Fibroblast of villous mesenchyme (primary cell): ENCODE measurements at regions not wholly inside any gene's neighbourhood (a gene's known extent, or its start where the extent isn't known, plus 50 kb on each side); places are given as distances from the start of the nearest gene placed in this dataset.

Experiments
- DNase-seq: peaks from one replicate; pipeline ENCODE4 v3.0.0-alpha.2; 2010; ENCODE audit warnings: low read depth
- H3K4me3 ChIP-seq: 2 replicates; pipeline ENCODE4 v1.5.1; 2011; ENCODE audit warnings: low read depth, mild to moderate bottlenecking, low read length
- CTCF ChIP-seq: IDR thresholded peaks from 2 replicates; pipeline ENCODE4 v1.5.1; 2012; ENCODE audit warnings: low read depth, mild to moderate bottlenecking, low read length; ENCODE audit not compliant: insufficient read depth

GRCh38 chr15:96109820-96110219 is 220.7 kb upstream of the NR2F2 start:
- DNase-seq = no peak
- TF ChIP-seq CTCF = no peak
- no peak overlapping the region for H3K4me3 ChIP-seq

- H3K4me3 ChIP-seq = no peak overlapping the region
- no peak for DNase-seq
- TF ChIP-seq CTCF = no peak
Measured at GRCh38 chr15:96112018-96112417, 218.5 kb upstream of the NR2F2 start.

GRCh38 chr15:96115642-96116041 is 214.9 kb upstream of the NR2F2 start:
- TF ChIP-seq CTCF = no peak
- H3K4me3 ChIP-seq = no peak overlapping the region
- peak; percentile 62 for DNase-seq

DNA sequence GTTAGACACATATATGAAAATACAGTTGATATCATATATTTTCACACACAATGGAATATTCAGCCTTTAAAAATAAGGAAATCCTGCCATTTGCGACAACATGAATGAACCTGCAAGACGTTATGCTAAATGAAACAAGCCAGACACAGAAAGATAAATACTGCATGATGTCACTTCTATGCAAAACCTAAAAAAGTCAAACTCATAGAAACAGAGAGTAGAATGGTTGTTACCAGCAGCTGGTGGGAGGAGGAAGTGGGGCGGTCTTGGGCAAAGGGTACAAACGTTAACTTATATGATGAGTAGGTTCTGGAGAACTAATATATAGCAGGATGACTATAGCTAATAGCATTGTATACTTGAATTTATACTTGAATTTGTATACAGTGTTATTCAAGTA is 213.2 kb upstream of the NR2F2 start:
- no peak for DNase-seq
- TF ChIP-seq CTCF = no peak
- no peak overlapping the region for H3K4me3 ChIP-seq

DNA sequence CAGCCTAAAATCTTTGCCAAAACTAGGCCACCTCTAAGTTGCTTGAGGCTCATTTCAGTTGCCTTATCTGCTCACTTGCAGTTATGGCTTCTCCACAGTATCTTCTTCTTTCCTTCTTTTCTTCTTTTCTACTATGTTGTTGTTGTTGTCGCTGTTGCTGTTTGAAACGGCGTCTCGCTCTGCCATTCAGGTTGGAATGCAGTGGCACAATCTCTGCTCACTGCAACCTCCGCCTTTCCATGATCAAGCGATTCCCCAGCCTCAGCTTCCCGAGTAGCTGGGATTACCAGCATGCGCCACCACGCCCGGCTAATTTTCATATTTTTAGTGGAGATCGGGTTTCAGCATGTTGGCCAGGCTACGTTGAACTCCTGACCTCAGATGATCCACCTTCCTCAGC is 210.8 kb upstream of the NR2F2 start:
- TF ChIP-seq CTCF = no peak
- no peak for DNase-seq
- no peak overlapping the region for H3K4me3 ChIP-seq

DNA sequence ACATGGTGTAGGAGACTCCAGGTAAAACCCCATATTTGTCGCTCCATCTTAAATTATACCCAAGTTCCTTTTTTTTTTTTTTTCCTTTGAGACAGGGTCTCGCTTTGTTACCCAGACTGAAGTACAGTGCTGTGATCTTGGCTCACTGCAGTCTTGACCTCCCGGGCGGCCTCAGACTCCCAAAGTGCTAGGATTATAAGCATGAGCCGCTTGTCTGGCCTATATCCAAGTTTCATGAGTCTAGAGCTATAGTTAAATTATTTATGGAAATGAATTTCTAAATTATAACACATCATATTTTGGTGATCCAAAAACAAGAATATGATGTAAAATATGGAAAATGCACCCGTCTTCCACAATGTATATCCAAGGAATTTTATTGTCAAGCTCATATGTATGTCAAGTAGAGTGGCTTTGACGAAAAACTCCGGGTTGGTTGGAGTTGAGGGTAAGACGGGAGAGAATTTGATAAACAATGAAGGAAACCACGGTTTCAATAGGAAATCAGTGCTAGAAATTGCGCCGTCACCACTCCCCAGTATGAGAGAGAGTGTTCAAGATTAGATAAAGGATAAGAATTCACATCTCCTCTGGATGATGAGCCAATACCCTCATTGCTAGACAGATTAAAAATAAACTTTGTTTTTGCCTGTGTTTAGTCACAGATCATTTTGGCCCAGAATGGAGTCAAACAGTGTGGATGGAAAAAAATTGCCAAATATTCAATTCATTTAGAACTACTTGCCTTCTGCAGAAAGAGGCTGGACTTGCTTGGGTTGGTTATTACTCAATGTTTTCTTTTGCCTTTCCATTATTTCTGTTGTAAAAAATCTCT is 209.2 kb upstream of the NR2F2 start:
- TF ChIP-seq CTCF = no peak
- no peak overlapping the region for H3K4me3 ChIP-seq
- peak; percentile 28 for DNase-seq
